ENCODE measurements at regions not wholly inside any gene's neighbourhood (a gene's known extent, or its start where the extent isn't known, plus 50 kb on each side); places are given as distances from the start of the nearest gene placed in this dataset.

GRCh38 chr10:129116371-129116770 is 350.7 kb upstream of the MGMT start:
- no peak for TF ChIP-seq RAD21 (IDR thresholded peaks at IDR 0.05)
- no peak for TF ChIP-seq CTCF (IDR thresholded peaks at IDR 0.05; ENCODE audit: low read depth, low read length, missing input control)

Data from liver (tissue), 3 donors.